C1 segment of cervical spinal cord (tissue), 14 donors: ENCODE measurements at regions not wholly inside any gene's neighbourhood (a gene's known extent, or its start where the extent isn't known, plus 50 kb on each side); places are given as distances from the start of the nearest gene placed in this dataset.

Source experiments
- DNase-seq, 14 donors: peaks; one replicate each; lab custom pipeline; 2025; lab: John Stamatoyannopoulos, UW

DNA sequence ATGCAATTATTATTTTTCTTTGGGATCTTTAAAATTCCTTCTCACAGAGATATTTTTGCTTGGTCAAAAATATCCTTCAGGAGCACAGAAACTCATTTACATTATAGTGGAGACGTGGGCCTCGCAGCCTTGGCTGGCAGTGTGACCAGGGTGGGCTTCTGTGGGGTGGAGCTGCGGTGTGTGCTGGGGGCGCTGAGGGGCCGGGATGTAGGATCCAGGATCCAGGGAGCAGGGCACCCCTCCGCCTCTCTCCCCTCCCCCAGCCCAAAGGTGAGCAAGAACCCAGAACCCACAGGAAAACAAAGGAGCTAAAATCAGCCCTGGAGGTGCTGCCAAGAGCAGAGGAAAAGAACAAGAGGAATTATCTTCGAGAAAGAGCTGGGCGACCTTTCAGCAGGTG lies 79.1 kb upstream of the OLFM1 start:
- no peak for DNase-seq

DNA sequence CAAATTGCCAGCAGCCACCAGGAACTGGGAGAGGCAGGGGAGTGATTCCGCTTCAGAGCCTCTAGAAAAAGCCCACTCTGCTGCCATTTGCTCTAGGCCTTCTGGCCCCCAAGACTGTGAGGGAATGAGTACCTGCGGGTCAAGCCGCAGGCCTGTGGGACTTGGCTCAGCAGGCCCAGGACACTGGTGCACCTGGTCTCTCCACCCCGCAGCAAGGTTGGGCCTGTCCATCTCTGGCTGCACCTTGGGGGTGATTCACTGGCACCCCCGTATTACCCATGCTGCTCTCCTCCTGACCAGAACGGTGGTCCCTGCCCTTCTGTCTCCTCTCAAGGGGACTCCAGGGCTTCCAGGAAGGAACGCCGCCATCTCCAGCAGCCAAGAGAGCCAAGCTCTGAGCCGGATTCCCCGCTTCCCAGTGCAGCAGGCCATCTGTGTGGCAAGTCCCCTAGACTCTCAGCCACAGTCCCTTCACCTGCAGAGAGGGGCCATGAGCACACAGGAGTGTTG lies 78.4 kb upstream of the OLFM1 start:
- DNase-seq, result no peak

DNA sequence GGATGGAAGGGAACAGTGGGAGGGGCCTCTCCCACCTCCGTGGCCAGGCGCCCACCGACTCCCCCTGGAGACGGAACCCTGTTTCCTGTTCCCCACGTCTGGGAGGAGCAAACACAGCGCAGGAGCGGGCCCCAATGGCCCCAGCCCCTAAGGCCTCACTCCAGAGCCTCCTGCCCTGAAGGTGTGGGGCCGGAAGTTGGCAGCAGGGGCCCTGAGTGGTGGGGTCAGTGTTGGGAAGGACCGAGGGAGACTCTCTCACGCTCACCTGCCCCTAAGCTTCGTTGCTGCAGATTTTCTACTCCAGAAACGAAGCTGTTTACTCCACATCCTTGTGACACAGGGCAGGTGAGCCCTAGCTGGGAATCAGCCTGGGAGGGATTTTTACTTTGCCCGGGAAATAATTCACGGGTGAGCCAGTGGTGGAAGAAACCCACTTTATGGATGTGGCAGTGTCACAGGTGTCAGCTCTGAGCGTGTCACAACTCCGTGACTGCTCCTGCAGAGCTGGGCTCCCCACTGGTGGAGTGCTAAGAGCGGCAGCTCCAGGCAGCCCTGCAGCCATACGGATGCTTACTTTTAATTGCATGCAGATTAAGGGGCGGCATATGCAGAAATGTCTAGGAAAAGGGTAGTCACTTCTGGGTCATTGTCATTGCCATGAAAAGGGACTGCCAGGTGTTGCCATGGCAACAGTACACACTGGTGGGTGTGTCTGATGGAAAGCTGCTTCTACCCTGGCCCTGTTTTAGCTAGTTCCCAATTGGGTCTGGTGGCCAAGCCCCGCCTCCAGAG lies 77.5 kb upstream of the OLFM1 start:
- DNase-seq, result no peak

DNA sequence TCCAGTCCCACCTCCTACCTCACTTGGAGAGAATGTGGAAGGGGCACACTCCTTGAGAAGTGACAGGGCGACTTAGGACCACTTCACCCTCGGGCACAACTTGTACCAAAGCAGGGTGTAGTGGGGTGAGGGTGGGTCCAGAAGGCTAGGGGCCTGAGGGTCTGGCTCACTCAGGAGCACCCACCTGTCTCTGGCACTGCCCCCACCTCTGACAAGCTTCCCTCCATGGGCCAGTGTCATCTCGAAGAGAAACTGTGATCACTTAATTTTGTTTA lies 76.9 kb upstream of the OLFM1 start:
- no peak for DNase-seq

DNA sequence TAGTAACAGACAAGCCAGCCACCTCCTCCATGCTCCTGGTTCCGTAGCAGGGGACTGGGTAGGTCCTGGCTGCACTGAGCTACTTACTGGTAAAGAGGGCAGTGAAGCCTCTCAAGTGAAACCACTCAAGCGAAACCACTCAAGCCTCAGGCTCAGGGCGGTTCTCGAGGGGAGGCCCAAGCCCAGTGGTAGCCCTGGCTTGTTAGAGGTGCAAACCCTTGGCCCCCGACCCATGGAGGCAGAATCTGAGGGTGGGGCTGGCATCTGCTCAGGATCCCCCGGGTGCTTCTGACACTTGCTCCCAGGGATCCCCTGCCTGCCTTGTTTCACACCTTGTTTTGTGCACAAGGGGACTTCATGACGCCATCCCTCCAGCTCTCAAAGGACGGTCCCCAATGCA lies 76.5 kb upstream of the OLFM1 start:
- DNase-seq, result no peak

DNA sequence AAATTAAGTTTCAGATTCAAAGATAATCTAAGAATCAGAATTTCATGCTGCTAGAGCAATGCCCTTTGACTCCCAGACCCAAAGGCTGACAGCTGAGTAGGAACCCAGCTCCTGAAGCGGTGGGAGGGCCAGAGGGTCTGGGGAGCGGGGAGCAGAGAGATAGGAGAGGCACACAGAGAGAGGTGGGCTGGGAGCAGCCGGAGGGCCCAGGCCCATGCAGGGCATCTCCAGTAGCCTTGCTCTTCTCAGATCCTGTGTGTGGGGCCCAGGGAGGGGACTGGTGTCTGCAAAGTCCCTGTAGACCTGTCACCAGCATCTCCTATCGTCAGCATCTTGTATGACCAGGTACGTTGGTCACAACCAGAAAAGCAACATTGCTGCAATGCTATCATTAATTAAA lies 75.3 kb upstream of the OLFM1 start:
- no peak for DNase-seq

DNA sequence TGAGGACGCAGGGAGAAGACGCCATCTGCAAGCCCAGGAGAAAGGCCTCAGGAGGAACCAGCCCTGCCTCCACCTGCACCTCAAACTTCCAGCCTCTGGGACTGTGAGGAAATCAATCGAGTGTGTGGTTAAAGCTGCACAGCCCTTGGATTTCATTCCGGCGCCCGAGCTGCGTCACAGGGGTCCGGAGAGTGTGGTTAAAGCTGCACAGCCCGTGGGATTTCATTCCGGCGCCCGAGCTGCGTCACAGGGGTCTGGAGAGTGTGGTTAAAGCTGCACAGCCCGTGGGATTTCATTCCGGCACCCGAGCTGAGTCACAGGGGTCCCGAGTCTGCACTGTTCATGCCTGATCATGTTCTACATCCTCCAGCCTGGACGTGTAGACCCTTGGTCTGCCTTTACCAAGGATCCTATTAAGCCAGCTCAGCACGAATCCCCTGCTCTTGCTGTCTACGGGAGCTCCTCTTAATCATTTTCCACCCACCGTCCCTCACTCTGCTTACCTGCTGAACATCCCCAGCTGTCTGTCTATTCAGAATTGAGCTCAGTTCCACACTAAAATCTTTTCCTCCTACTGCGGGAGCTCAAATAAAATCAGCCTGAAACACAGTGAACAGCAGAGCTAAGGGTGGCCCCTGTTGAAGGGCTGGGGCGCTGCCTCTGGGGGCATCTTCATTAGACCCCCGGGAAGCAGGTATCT lies 73.0 kb upstream of the OLFM1 start:
- DNase-seq, result no peak

DNA sequence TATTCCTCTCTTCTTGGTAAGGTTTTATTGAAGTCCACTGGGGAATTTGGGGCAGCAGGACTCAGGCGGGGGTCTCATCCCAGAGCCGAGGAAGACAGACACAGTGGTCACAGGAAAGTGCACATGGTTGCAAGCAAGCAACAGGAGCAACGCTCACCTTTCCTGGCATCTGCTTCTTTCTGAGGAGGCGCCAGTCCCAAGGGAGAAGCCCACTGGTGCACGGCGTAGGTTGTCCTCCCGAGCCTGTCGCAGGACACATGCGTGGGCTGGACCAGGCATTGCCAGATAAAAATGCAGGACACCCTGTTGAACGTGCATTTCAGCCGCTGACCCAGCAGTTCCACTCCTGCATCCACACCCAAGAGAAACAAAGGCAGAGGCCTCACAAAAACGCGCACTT lies 72.4 kb upstream of the OLFM1 start:
- DNase-seq, result no peak

DNA sequence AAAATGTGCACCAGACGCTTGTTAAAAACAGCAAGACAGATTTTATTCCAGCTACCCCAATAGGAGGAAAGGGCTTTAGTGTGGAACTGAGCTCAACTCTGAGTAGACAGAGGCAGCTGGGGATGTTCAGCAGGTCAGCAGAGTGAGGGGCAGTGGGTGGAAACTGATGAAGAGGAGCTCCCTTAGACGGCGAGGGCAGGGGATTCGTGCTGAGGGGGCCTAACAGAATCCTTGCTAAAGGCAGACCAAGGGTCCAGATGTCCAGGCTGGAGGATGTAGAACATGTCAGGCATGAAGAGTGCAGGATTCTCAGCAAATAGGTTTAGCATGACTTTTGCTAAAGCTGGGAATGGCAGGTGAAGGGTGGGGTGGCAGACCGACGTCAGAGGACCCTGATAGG lies 71.9 kb upstream of the OLFM1 start:
- no peak for DNase-seq

DNA sequence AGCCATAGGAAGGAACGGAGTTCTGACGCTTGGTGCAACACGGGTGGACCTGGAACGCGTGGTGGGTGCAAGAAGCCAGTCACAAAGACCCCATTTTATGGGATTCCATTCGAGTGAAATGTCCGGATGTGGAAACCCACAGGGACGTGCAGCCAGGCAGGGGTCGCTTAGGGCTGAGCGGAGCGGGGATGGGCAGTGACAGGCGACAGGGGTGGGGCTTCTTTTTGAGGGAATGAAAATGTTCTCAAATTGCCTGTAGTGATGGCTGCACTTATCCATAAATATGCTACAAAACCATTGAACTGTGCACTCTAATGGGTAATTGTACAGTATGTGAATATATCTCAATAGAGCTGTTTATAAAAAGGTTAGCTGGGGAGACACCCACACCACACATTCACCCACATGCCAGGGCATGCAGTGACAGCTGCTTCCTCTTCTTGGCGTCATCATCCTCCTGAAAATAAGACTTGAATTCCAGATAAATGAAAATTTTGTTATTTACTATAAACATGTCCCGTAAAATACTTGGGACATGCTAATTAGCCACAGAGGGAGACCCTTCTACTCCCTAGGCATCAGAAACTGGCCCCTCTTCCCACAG lies 71.3 kb upstream of the OLFM1 start:
- no peak for DNase-seq

DNA sequence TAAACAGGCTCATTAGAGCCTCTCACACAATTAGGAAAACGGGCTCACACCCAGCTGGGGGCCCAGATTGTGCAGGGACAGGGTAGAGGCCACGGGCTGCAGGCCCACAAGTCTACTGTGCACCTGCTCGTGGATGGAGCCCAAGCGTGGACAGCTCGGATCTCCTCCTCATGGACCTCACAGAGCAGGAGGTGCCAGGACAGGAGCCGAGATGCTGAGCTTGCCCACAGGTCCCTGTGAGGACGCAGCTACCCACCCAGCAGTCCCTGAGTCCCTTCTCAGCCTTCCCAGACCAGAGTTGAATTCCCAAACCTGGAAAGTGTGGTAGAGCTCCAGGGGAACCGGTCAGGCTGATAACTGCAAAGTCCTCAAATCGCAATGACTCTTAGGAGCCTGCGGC lies 70.6 kb upstream of the OLFM1 start:
- no peak for DNase-seq

DNA sequence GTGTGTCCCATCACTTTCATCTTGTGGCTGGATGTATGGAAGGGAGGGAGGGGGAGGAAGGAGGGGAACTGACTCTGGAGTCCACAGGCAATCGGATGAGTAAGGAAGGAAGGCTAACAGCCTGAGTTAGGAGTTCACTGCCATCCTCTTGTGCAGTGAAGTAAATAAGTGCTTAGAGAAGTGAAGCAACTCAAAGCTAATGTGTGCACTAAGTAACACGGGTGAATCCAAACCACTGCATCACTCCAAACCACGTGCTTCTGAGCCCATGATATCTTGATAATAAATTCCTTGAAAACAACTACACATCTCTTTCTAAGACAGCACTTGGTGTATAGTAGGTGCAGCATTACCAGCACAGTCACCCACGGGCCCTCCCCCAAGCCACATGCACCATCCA lies 69.6 kb upstream of the OLFM1 start:
- DNase-seq, result no peak

DNA sequence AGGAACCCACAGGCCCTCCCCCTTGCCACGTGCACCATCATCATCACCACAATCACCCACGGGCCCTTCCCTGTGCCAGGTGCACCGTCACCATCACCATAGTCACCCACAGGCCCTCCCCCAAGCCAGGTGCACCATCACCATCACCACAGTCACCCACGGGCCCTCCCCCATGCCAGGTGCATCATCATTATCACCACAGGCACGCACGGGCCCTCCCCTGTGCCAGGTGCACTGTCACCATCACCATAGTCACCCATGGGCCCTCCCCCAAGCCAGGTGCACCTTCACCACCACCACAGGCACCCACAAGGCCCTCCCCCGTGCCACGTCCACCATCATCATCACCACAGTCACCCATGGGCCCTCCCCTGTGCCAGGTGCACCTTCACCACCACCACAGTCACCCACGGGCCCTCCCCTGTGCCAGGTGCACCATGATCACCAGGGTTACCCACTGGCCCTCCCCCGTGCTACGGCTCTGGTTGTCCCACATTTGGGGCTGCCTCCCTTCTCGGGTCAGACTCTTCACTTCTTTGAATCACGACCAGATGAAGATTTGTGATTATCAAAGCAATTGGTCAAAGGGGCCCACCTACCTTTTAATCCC lies 69.1 kb upstream of the OLFM1 start:
- DNase-seq, result no peak

DNA sequence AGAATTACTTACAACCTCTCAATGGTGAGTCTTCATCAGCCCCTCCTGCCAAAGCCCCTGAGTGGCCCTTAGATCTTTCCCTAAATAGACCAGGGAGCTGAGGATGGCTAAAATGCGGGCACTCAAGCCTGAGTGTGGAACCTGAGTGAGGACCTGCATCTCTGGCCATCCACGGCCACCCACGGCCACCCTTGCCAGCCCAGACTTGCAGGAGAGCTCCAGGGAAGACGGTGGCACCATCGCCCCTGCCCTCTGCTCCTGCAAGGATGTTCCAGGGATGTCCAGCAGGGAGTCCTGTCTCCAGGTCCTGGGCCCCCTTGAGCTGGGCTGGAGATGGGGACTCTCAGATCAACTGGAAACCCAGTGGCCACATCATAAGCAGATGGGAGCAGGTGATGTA lies 68.2 kb upstream of the OLFM1 start:
- DNase-seq, result no peak

DNA sequence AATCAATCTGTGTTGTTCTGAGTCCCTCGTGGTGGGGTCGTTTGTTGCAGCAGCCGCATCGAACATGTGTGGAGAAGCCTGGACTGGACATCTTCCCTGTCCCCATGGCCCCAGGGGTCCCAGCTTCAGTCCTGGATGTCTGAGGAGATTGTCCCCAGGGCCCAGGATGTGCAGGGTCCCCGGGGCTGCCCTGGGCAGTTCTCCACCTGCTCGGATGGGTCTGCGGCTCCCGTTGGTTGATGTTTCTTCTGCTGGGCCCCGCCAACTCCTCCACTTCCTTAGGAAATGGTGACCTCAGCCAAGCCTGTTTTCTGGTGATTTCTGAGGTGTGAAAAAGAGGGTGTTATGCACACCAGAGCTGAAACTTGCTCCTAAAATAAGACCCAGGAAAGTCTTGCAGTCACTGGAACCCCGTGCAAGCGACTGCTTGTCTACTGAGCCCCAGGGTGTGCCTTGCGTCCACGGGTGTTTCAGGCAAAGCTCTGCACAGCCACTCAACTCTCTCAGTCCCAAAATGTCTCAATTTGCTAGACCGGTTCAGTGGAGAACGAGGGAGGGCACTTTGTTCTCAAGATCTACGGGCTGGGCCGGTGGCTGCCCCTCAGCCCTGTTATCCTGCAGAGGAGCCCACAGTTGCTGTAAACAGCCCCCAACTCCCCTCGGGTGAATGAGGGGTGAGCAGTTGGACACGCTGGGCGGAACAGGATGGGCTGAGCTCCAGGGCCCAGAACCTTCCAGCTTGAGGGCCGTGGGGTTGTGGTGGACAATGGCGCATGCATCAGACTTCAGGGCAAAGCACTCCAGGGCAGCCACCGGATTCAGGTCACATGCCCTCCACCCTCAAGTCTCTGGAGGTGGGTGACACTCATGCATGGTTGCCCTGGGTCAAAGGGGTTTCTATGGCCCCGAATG lies 66.7 kb upstream of the OLFM1 start:
- DNase-seq, result no peak

DNA sequence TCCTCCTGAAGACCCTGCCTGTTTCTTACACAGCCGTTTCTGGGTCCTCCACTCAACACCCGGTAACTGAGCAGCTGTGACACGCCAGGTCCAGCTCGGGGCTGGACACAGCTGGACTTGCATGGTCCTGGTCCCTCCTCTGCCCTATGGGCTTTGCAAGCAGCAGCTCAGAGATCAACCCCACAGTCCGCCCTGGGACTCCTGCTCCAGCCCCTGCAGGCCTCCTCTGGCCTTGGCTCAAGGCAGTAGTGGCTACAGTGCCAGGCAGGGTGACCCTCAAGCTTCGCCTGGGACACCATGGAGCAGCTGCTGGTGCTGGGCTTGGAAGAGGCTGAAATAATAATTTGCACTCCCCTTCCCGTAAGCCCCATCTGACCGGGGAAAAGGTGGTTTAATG lies 66.1 kb upstream of the OLFM1 start:
- DNase-seq, result no peak

DNA sequence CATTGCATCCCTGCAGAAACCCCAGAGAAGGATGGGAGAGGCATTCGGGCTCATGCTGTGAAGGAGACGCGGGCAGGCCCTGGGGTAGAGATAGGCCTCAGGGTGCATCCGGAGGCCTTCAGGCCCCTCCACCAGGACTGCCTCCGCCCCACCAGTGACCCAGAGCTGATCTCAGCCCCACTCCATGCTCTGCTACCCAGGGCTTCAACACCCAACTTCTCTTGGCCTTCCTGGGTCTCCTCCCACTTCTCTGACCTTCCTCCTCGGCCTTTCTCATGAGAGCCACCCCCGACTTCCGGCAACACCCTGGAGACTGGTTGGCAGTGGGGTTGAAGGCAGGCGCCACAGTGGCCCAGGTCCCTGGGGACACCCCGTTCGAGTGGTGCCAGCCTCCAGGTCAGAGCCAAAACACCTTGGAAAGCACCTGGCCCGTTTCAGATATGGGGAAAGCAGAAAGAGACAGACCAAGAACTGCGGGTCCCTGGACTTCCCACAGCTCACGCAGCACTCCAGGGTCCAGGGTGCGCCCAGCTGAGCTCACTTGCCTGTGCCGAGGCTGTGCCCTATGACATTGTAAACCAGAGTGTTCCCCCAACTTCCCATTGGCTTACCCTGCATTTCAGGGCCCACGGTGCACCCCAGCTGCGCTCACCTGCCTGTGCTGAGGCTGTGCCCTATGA lies 65.1 kb upstream of the OLFM1 start:
- DNase-seq, result no peak

DNA sequence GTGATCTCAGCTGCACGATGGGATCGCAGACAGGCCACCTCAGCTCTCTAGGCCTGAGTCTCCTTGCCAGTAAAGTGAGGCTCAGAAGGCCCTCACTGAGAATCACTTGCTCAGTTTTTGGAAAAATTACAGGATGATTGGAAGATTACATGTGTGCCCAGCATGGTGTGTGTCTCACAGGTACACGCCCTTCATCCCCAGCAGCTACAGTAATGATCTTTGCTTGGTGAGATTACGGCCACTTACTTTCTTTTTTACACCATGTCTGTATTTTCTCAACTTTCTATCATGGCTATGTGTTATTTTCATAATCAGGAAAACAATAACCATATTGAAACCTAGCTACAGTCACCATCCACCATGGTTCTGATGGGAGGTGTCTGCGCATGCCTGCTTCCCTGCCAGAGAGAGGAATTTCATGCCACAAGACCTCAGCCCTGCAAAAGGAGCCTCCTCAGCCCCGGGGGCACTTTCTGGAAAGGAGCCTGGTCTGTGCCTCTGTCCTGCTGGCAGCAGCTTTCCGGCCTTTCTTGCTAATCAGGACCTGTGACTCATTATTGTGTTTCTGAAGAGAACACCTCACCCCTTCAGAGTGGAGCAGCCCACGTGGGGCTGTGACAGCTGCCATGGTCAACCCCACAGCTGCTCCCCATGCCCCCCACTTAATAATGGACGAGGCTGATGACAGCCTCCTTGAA lies 64.2 kb upstream of the OLFM1 start:
- peak in 1 of 14 donors; percentile 3 for DNase-seq

DNA sequence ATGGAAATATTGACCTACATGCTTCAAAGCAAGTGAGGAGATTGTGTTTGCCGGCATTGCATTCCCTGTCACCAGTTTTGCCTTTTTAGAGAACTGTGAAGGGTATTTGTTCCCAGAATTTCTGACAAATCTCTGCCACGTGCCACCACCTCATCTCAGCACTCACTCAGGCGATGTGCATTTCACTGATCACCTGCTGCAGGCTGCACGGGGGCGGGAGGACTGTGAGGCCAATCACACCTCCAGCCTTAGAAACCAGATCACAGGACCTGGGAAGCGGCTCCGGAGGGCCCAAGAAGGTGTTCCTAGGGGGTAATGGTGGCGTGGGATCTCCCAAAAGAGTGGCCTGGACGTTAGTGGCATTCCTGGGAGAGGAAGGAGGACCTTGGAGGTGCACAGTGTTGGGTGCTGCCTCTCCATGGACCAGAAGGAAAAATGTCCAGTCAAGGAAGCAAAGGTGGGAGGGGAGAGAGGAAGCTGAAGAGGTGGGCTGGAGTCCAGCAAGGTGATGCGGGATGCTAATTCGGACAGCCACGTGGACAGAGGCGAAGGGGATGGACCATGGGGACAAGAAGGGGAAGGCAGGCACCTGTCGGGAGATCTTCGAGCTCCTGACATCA lies 63.6 kb upstream of the OLFM1 start:
- no peak for DNase-seq

DNA sequence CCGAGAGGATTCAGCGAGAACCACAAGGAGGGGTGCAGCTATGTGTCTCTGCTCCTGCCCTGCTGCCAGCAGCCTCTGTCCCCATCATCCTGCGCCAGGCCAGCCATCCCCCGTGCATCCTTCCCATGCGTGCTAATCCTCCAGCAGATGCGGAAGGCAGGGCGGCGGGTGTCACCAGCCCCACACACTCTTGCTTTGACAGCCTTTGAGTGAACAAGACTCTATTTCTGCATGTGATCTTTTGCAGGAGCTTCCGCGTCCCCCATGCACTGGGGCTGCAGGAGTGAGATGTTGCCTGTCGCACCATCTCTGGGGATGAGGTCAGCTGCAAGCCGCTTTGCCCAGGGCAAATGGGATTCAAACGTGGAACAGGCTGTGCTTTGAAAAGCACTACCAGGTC lies 58.0 kb upstream of the OLFM1 start:
- no peak for DNase-seq
